K562 (cell line): ENCODE measurements at regions not wholly inside any gene's neighbourhood (a gene's known extent, or its start where the extent isn't known, plus 50 kb on each side); places are given as distances from the start of the nearest gene placed in this dataset.

Experiments used
- ATAC-seq: fragments of 200-7000 bp; cut with Tn5 transposase; 3 replicates; pipeline ENCODE4 v1.9.1; 2020; ENCODE audit warnings: moderate library complexity
- BruUV-seq: library from RNA; stranded (reverse); fragments of 400-500 nt; replicated peaks from 2 replicates; lab custom pipeline; 2021; lab: Mats Ljungman, UMichigan
- CTCF ChIA-PET: fragments of 300-600 bp; formaldehyde crosslinking; extraction: SDS; loops from one replicate; lab custom pipeline; 2021; ENCODE audit warnings: low intra/inter-chr PET ratio; lab: Yijun Ruan, JAX
- POLR2A ChIA-PET: fragments of 300-600, 350-650 bp; sonication (Branson Sonifier 250); formaldehyde crosslinking; extraction: SDS; loops from one replicate; lab custom pipeline; 2021; ENCODE audit warnings: antibody characterized with exemption, inconsistent platforms; lab: Yijun Ruan, JAX
- DNase-seq, 4 experiments: peaks; one replicate each; pipeline versions ENCODE4 v3.0.0 to v3.0.0-alpha.2; 2011 to 2018; ENCODE audit warnings: low spot score in 3 of 4, mixed read lengths in 3 of 4; ENCODE audit errors: extremely low read depth in 1 of 4
- FAIRE-seq: peaks from 2 replicates; lab custom pipeline; 2011; peaks lifted over from hg19 to GRCh38; lab: Jason Lieb, UNC
- H2AFZ ChIP-seq: 2 replicates; pipeline ENCODE4 v1.6.0; 2011; ENCODE audit warnings: low read depth, low read length, control low read depth, inconsistent platforms
- H3K27ac ChIP-seq: fragments of 200-600 bp; 3 replicates; pipeline ENCODE4 v1.8.0; 2011; ENCODE audit warnings: low read depth, mild to moderate bottlenecking, control low read depth, inconsistent platforms, low read length, moderate library complexity, mixed read lengths; ENCODE audit errors: extremely low read depth
- H3K27me3 ChIP-seq, 2 experiments: fragments of 300-600 bp in 1 of 2; 2 replicates in 1 of 2; 3 replicates in 1 of 2; pipeline versions ENCODE4 v1.6.0 to v1.8.0; 2011; ENCODE audit warnings: inconsistent platforms in 2 of 2, low read length in 2 of 2, mild to moderate bottlenecking in 1 of 2, mixed read lengths in 1 of 2, moderate library complexity in 1 of 2; ENCODE audit not compliant: control insufficient read depth in 2 of 2, insufficient read depth in 2 of 2
- H3K36me3 ChIP-seq: fragments of 300-600 bp; 3 replicates; pipeline ENCODE4 v1.8.0; 2011; ENCODE audit warnings: mild to moderate bottlenecking, low read length, inconsistent platforms; ENCODE audit not compliant: control insufficient read depth, insufficient read depth
- H3K4me1 ChIP-seq, 2 experiments: fragments of 200-600 bp in 1 of 2; replicated peaks in 1 of 2; 2 replicates in 1 of 2; 3 replicates in 1 of 2; pipeline versions ENCODE4 v1.5.1 to v1.8.0; 2011; ENCODE audit warnings: inconsistent platforms in 2 of 2, low read length in 2 of 2, mild to moderate bottlenecking in 1 of 2, mixed read lengths in 1 of 2, moderate library complexity in 1 of 2; ENCODE audit not compliant: control insufficient read depth in 2 of 2, insufficient read depth in 2 of 2
- H3K4me2 ChIP-seq: 2 replicates; pipeline ENCODE4 v1.6.1; 2011; ENCODE audit warnings: low read length, control low read depth, inconsistent platforms, mixed read lengths; ENCODE audit not compliant: insufficient read depth
- H3K4me3 ChIP-seq: fragments of 200-600 bp; sonication (generic), shearing (Covaris generic); 2 replicates; pipeline ENCODE4 v1.5.1; 2016; ENCODE audit warnings: control low read depth, inconsistent platforms
- H3K79me2 ChIP-seq: fragments of 200-600 bp; 3 replicates; pipeline ENCODE4 v1.8.0; 2011; ENCODE audit warnings: low read length, inconsistent platforms; ENCODE audit not compliant: control insufficient read depth, insufficient read depth
- H3K9ac ChIP-seq, 2 experiments: 2 replicates each; pipeline versions ENCODE4 v1.6.0 to v1.6.1; 2011; ENCODE audit warnings: low read depth in 2 of 2, low read length in 2 of 2, control low read depth in 1 of 2, inconsistent platforms in 1 of 2, mild to moderate bottlenecking in 1 of 2, mixed read lengths in 1 of 2; ENCODE audit not compliant: insufficient read depth in 1 of 2
- H3K9me1 ChIP-seq: one replicate; pipeline ENCODE4 v1.6.0; 2011; ENCODE audit warnings: inconsistent platforms, mild to moderate bottlenecking, low read length, moderate library complexity; ENCODE audit not compliant: control insufficient read depth, insufficient read depth
- H3K9me3 ChIP-seq: replicated peaks from 2 replicates; pipeline ENCODE4 v1.5.1; 2011; ENCODE audit warnings: low read depth, low read length, inconsistent platforms; ENCODE audit not compliant: control insufficient read depth, insufficient read depth
- H4K20me1 ChIP-seq: replicated peaks from 2 replicates; pipeline ENCODE4 v1.6.1; 2011; ENCODE audit warnings: low read length, inconsistent platforms, mixed read lengths; ENCODE audit not compliant: control insufficient read depth, insufficient read depth
- ATF4 ChIP-seq: fragments of 450-650 bp; formaldehyde crosslinking; IDR thresholded peaks from 2 replicates; pipeline ENCODE4 v1.4.0; 2022; ENCODE audit warnings: mild to moderate bottlenecking, moderate library complexity
- CTCF ChIP-seq, 3 experiments: IDR thresholded peaks in 2 of 3; conservative IDR thresholded peaks in 1 of 3; 2 replicates each; pipeline ENCODE4 v1.5.1; 2011 to 2012; ENCODE audit warnings: low read length in 3 of 3, mild to moderate bottlenecking in 3 of 3, control low read depth in 2 of 3, improper control_type of control experiment in 1 of 3, inconsistent platforms in 1 of 3, low read depth in 1 of 3, mixed read lengths in 1 of 3, moderate library complexity in 1 of 3; ENCODE audit not compliant: insufficient read depth in 2 of 3
- IRF9 ChIP-seq: fragments of 450-650 bp; IDR thresholded peaks from 2 replicates; pipeline ENCODE4 v1.6.1; 2016; ENCODE audit warnings: missing biosample characterization, missing genetic modification characterization
- RBBP5 ChIP-seq: fragments of 200-600 bp; sonication (generic); IDR thresholded peaks from 2 replicates; pipeline ENCODE4 v1.6.1; 2012; ENCODE audit warnings: borderline replicate concordance, mild to moderate bottlenecking, low read length, control low read depth, inconsistent platforms; ENCODE audit not compliant: insufficient read depth, poor library complexity, severe bottlenecking
- REST ChIP-seq, 2 experiments: fragments of 450-650 bp; formaldehyde crosslinking in 1 of 2; IDR thresholded peaks; 2 replicates each; pipeline versions ENCODE4 v1.4.0 to v1.6.1; 2014 to 2020; ENCODE audit warnings: mild to moderate bottlenecking in 2 of 2, borderline replicate concordance in 1 of 2, low read depth in 1 of 2
- TEAD4 ChIP-seq, 2 experiments: sonication (generic) in 1 of 2; formaldehyde crosslinking in 1 of 2; IDR thresholded peaks; 2 replicates each; pipeline versions ENCODE4 v1.6.1 to v1.8.0; 2012 to 2022; ENCODE audit warnings: borderline replicate concordance in 1 of 2, inconsistent platforms in 1 of 2, low read length in 1 of 2, mild to moderate bottlenecking in 1 of 2, missing genetic modification reagents in 1 of 2
- WGBS: fragments of 100-300 bp; shearing (Covaris generic); methylation state at CpG from one replicate; pipeline ENCODE4 v1.1.6; 2016; ENCODE audit warnings: low coverage, mixed read lengths; ENCODE audit not compliant: insufficient coverage; ENCODE audit errors: missing lambda C conversion rate; 5-methylcytosine and 5-hydroxymethylcytosine counted together
- in situ Hi-C: fragments of 300-500 bp; cut with MboI; formaldehyde crosslinking; loops from 4 replicates; pipeline ENCODE4 v1.15.0; 2018; ENCODE audit warnings: inconsistent platforms, mixed read lengths
- intact Hi-C: fragments of 100-400 bp; cut with micrococcal nuclease; formaldehyde crosslinking; loops from 2 replicates; pipeline ENCODE4 v1.14.2; 2022

- no peaks in the 10 kb centered on the region for H3K9me1 ChIP-seq
- in situ Hi-C loops (loop anchor here (25.0 kb wide), 1 partner anchor 279 kb away; no protein-coding TSS in a partner anchor), intact Hi-C loops (loop anchor here (1.0 kb wide), 1 partner anchor 246 kb away; no protein-coding TSS in a partner anchor)
- no peaks in the 10 kb centered on the region for H3K79me2 ChIP-seq
- no peak overlapping the region for H3K9ac ChIP-seq
- peak overlapping the region; percentile 86 for H2AFZ ChIP-seq
- H3K4me1 ChIP-seq: no peaks in the 10 kb centered on the region
- no peak overlapping the region for H3K4me3 ChIP-seq
- FAIRE-seq (peak; percentile 81), ATAC-seq (peak; percentile 96), DNase-seq (peak; percentile 31 to 53 (median 44))
- H3K27ac ChIP-seq: no peak overlapping the region
- ChIA-PET POLR2A (interaction anchor here (0.6 to 1.3 kb wide), 3 partner anchors 19 to 245 kb away, joined by 3 to 4 read pairs (median 3); no protein-coding TSS in a partner anchor), CTCF (no interaction called here)
- peaks cover 0 to 4% of the 10 kb centered on the region in 2 experiments; a peak in 1 of 5 replicates for H3K27me3 ChIP-seq
- no peaks in the 10 kb centered on the region for H3K9me3 ChIP-seq
- no peaks in the 10 kb centered on the region for H3K36me3 ChIP-seq
- WGBS: 27% methylated on average over 15 of the region's 15 CpGs
- no peak overlapping the region for H3K4me2 ChIP-seq
- no peaks in the 10 kb centered on the region for H4K20me1 ChIP-seq
- BruUV-seq: no TSS peak
- peak; percentile 43 for TF ChIP-seq RBBP5
- TF ChIP-seq CTCF (IDR thresholded peaks at IDR 0.05 in 2 of 3, conservative IDR thresholded peaks at IDR 0.05 in 1 of 3; ENCODE audit: insufficient read depth in 2 of 3, low read depth in 1 of 3, low read length in 3 of 3): peak; percentile 61 to 69 (median 67)
- peak; percentile 41; the same call in 1 of the 2 replicates for TF ChIP-seq REST (IDR thresholded peaks at IDR 0.05; ENCODE audit: borderline replicate concordance)
- no peak for TF ChIP-seq REST (CRISPR knock-in tag; IDR thresholded peaks at IDR 0.05; ENCODE audit: low read depth)
- peak; percentile 15; the same call in 1 of the 2 replicates for TF ChIP-seq TEAD4 (IDR thresholded peaks at IDR 0.05; ENCODE audit: low read length)
- TF ChIP-seq TEAD4 (CRISPR knock-in tag; IDR thresholded peaks at IDR 0.05; ENCODE audit: borderline replicate concordance): no peak
- TF ChIP-seq IRF9 (tag): peak; percentile 54; the same call in 1 of the 2 replicates
- no peak for TF ChIP-seq ATF4
Observed at GRCh38 chr13:44191504-44192171, 182.0 kb upstream of the SERP2 start.
